Astrocyte of the spinal cord (primary cell): ENCODE measurements at regions not wholly inside any gene's neighbourhood (a gene's known extent, or its start where the extent isn't known, plus 50 kb on each side); places are given as distances from the start of the nearest gene placed in this dataset.

Experiments
- DNase-seq: peaks from one replicate; pipeline ENCODE4 v3.0.0; 2011; ENCODE audit warnings: low read depth, low spot score
- H3K4me3 ChIP-seq: 2 replicates; pipeline ENCODE4 v1.5.1; 2011; ENCODE audit warnings: low read depth, mild to moderate bottlenecking, low read length, moderate library complexity
- CTCF ChIP-seq: IDR thresholded peaks from 2 replicates; pipeline ENCODE4 v1.5.1; 2012; ENCODE audit warnings: low read depth, mild to moderate bottlenecking, low read length, inconsistent platforms
- in situ Hi-C: cut with HindIII; loops from 2 replicates; pipeline ENCODE4 v1.10.0; 2017; ENCODE audit warnings: low sequenced_read_pairs

- no peak for DNase-seq
- in situ Hi-C loops = no loop called here
- TF ChIP-seq CTCF = no peak
- H3K4me3 ChIP-seq = no peak overlapping the region
Observed at GRCh38 chr11:130819625-130820024, 96.7 kb downstream of the SNX19 start.
